ENCODE measurements at regions not wholly inside any gene's neighbourhood (a gene's known extent, or its start where the extent isn't known, plus 50 kb on each side); places are given as distances from the start of the nearest gene placed in this dataset.

- no peak for DNase-seq
Observed at GRCh38 chr14:89743828-89744227, 210.7 kb downstream of the EFCAB11 start.

DNA sequence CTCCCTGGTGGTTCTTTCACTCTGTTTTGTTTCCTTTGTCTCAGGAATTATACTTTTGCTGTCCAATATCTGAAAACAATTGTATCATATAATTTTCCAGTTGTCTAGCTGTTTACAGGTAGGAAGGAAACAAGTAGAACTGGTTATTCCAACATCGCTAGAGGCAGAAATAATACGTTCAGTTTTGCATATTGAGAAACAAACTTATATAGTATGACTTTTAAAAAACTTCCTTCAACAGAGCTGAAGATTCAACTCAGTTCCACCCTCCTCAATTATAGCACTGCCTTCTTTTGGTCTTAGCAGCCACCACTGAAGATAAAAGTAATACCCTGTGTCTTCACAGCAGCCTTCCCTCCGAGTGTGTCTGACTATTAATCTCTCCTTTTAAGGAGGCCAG lies 214.3 kb downstream of the EFCAB11 start:
- no peak for DNase-seq

- no peak for DNase-seq
Observed at GRCh38 chr14:89736881-89737280, 217.6 kb downstream of the EFCAB11 start.

- no peak for DNase-seq
Observed at GRCh38 chr14:89731396-89731933, 223.1 kb downstream of the EFCAB11 start.

GRCh38 chr14:89730687-89731086 lies 223.8 kb downstream of the EFCAB11 start:
- no peak for DNase-seq

DNA sequence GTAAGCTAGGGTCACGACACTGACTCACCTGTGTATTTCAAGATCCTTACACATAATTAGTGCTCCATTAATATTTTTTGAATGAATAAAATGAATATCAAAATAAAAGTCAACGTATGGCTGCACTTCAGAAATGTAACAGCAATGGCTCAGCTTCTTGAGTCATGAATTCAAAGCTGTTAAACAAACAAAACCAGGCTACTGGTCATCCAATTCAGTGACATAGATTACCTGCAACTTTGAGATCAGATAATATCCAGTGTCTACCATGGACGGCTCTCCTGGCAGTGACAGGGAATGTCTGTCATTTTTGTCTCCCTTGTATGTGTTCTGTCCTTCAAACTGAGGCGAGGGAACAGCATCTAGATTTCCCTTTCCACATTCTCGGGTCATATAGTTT lies 225.6 kb downstream of the EFCAB11 start:
- no peak for DNase-seq

- peak; percentile 38 for DNase-seq
Observed at GRCh38 chr14:89726226-89726625, 228.3 kb downstream of the EFCAB11 start.

- peak; percentile 27 for DNase-seq
Observed at GRCh38 chr14:89724628-89724960, 229.9 kb downstream of the EFCAB11 start.

- DNase-seq, result no peak
Observed at GRCh38 chr14:89723930-89724627, 230.5 kb downstream of the EFCAB11 start.

DNA sequence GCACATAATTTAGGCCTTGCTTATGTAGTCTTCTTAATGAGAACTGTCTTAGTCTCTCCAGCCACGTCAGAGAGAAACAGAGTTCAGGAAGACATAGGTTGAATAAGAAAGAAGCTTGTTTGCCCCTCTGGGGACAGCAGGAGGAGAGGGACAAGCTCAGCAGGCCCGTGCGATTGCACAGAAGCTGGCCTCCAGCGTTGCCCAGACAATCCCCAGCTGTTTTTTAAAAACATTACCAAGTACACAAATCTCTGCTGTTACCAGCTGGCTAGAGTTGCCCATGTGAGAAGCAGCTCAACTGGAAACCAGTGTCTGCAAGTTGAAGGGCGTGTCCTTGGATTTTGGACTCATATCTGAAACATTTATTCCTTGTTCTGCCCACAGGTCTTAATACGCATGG lies 232.6 kb downstream of the EFCAB11 start:
- no peak for DNase-seq

- peak; percentile 81 for DNase-seq
Observed at GRCh38 chr14:89720741-89721729, 233.5 kb downstream of the EFCAB11 start.

DNA sequence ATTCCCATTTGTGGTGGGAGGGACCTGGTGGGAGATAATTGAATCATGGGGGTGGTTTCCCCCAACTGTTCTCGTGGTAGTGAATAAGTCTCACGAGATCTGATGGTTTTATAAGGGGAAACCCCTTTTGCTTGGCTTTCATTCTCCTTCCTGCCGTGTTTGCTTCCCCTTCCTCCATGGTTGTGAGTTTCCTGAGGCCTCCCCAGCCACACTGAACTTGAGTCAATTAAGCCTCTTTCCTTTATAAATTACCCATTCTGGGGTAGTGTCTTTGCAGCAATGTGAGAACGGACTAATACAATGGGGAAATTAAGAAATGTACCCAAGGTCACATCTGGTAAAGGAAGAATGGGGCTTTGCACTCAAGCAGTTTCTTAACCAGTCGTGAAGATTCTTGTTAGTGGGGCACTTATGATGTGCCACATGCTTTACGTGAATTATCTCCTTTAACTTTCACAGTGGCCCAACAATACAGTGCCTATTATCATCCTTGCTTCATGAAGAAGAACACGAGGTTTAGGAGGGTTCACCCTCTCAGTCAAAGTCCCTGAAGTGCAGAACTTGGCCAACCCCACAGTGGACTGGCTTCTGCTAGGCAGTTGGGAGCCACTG lies 234.3 kb downstream of the EFCAB11 start:
- DNase-seq, result peak; percentile 40

DNA sequence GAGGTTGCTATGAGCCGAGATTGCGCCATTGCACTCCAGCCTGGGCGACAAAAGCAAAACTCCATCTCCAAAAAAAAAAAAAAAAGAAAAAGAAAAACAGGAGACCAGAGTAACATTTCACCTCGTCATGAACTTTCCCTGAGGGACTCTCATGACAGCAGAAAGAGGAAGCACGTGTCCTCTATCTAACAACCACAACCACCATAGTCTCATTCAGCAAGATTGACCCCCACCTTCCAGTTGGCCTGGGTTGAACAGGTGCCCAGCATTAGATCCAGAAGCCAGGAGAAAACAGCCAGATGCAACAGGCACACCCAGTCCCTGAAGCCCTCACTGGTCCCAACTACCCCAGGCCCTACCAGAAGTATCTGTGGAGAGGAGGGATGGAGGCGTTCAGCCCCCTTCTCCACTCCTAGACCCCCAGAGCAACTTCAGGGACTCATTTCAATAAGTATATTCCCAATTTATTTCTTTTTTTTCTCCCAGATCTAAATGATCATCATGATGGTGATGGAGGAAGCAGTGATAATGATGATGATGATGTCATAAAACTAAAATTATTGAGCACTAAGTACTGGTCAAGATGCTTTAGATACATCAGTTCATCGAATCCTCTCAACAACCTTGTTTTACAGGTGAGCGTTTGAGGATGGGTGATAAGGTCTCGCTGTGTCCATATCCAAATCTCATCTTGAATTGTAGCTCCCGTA lies 235.0 kb downstream of the EFCAB11 start:
- no peak for DNase-seq

GRCh38 chr14:89708982-89709625 lies 245.4 kb downstream of the EFCAB11 start:
- DNase-seq, result no peak

GRCh38 chr14:89707086-89707485 lies 247.4 kb downstream of the EFCAB11 start:
- no peak for DNase-seq

GRCh38 chr14:89702876-89703200 lies 251.7 kb downstream of the EFCAB11 start:
- no peak for DNase-seq

- no peak for DNase-seq
Observed at GRCh38 chr14:89702073-89702875, 252.3 kb downstream of the EFCAB11 start.

GRCh38 chr14:89701211-89702043 lies 253.1 kb downstream of the EFCAB11 start:
- DNase-seq, result peak; percentile 86

DNA sequence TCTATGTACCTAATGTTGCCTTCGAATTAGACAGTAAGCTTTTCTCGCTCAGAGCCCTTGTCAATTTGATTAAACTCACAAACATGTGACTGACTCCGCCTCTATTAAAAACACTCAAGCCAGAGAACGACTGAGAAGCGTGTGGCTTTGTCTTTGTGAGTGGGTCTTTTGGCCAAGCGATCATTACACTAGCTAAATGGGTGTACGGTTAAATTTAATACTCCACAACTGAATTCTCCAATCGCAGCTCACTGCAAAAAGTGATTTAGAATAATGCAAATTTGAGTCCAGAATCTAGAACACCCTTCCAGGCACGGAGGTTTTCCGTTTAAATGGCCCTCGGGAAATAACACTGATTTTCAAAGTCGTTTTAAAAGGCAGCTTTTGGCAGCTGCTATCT lies 253.7 kb downstream of the EFCAB11 start:
- DNase-seq, result no peak

- DNase-seq, result no peak
Observed at GRCh38 chr14:89699071-89699470, 255.5 kb downstream of the EFCAB11 start.

Data from CD4-positive, alpha-beta T cell treated with Interleukin-6 for 4 hours (primary cell).